IPS-20b (cell line): ENCODE measurements at regions not wholly inside any gene's neighbourhood (a gene's known extent, or its start where the extent isn't known, plus 50 kb on each side); places are given as distances from the start of the nearest gene placed in this dataset.
"Not testable (repeated sequence)": the region's sequence is repeated elsewhere in the genome, so short reads cannot be mapped to it uniquely, and the experiment has no call there.

Experiments used
- H3K27ac ChIP-seq: one replicate; pipeline ENCODE4 v1.5.1; 2013; ENCODE audit warnings: low read length
- H3K27me3 ChIP-seq: 2 replicates; pipeline ENCODE4 v1.6.1; 2013; ENCODE audit warnings: mild to moderate bottlenecking, low read length, inconsistent platforms; ENCODE audit not compliant: insufficient read depth
- H3K36me3 ChIP-seq: 2 replicates; pipeline ENCODE4 v1.6.1; 2013; ENCODE audit warnings: low read depth, mild to moderate bottlenecking, inconsistent platforms, low read length, moderate library complexity; ENCODE audit not compliant: insufficient read depth
- H3K4me1 ChIP-seq: 2 replicates; pipeline ENCODE4 v1.6.1; 2013; ENCODE audit warnings: mild to moderate bottlenecking, control low read depth, inconsistent platforms, low read length, moderate library complexity; ENCODE audit not compliant: insufficient read depth
- H3K4me3 ChIP-seq: 2 replicates; pipeline ENCODE4 v1.5.1; 2013; ENCODE audit warnings: mild to moderate bottlenecking, low read length, inconsistent platforms
- H3K9ac ChIP-seq: 2 replicates; pipeline ENCODE4 v1.6.1; 2013; ENCODE audit warnings: low read depth, mild to moderate bottlenecking, inconsistent platforms, low read length, moderate library complexity
- H3K9me3 ChIP-seq: 2 replicates; pipeline ENCODE4 v1.6.1; 2013; ENCODE audit warnings: mild to moderate bottlenecking, low read depth, low read length, inconsistent platforms; ENCODE audit not compliant: insufficient read depth

- H3K27me3 ChIP-seq = no peaks in the 10 kb centered on the region
- H3K9me3 ChIP-seq = no peaks in the 10 kb centered on the region
- H3K9ac ChIP-seq = no peak overlapping the region
- no peak overlapping the region for H3K27ac ChIP-seq
- H3K36me3 ChIP-seq = no peaks in the 10 kb centered on the region
- no peak overlapping the region for H3K4me3 ChIP-seq
- H3K4me1 ChIP-seq = no peaks in the 10 kb centered on the region
Measured at GRCh38 chr5:87195104-87195591, 72.5 kb upstream of the RASA1 start.

- H3K4me1 ChIP-seq = no peaks in the 10 kb centered on the region
- no peak overlapping the region for H3K9ac ChIP-seq
- H3K27ac ChIP-seq = no peak overlapping the region
- no peak overlapping the region for H3K4me3 ChIP-seq
- H3K27me3 ChIP-seq = no peaks in the 10 kb centered on the region
- H3K36me3 ChIP-seq = no peaks in the 10 kb centered on the region
- H3K9me3 ChIP-seq = no peaks in the 10 kb centered on the region
Measured at GRCh38 chr5:87195616-87196015, 72.1 kb upstream of the RASA1 start.

- H3K36me3 ChIP-seq = no peaks in the 10 kb centered on the region
- no peak overlapping the region for H3K9ac ChIP-seq
- H3K9me3 ChIP-seq = no peaks in the 10 kb centered on the region
- no peak overlapping the region for H3K27ac ChIP-seq
- H3K4me3 ChIP-seq = no peak overlapping the region
- H3K4me1 ChIP-seq = no peaks in the 10 kb centered on the region
- no peaks in the 10 kb centered on the region for H3K27me3 ChIP-seq
Measured at GRCh38 chr5:87198010-87198409, 69.7 kb upstream of the RASA1 start.

GRCh38 chr5:87199246-87199645 is 68.4 kb upstream of the RASA1 start:
- not testable (repeated sequence) for H3K36me3 ChIP-seq, H3K27me3 ChIP-seq, H3K27ac ChIP-seq, H3K4me1 ChIP-seq, H3K9ac ChIP-seq, H3K4me3 ChIP-seq, H3K9me3 ChIP-seq

GRCh38 chr5:87199704-87200103 is 68.0 kb upstream of the RASA1 start:
- H3K27me3 ChIP-seq, H3K9ac ChIP-seq: not testable (repeated sequence)

DNA sequence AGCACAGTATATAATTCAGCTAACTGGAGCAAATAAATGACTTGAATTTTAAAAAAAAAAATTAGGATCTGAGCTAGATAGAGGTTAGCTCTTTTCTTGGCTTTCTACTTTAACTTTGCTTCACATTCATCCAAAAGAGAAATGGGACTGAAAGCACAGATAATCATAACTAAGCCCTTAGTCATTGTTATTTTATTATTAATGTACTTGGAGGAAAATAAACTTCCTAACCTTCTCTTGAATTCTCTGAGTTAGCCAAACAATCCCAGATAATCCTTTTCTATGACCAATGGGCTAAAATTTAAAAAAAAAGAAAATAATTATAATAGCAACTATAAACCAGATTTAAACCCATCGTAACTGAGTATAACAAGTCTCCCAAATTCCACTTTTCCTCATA is 57.6 kb upstream of the RASA1 start:
- H3K4me1 ChIP-seq = no peaks in the 10 kb centered on the region
- H3K36me3 ChIP-seq = no peaks in the 10 kb centered on the region
- H3K27ac ChIP-seq = no peak overlapping the region
- H3K9me3 ChIP-seq = no peaks in the 10 kb centered on the region
- H3K27me3 ChIP-seq = no peaks in the 10 kb centered on the region
- H3K4me3 ChIP-seq = no peak overlapping the region
- H3K9ac ChIP-seq = no peak overlapping the region

More at GRCh38 chr5:87199704-87200103, 68.0 kb upstream of the RASA1 start:
- not testable (repeated sequence) for H3K27ac ChIP-seq, H3K36me3 ChIP-seq, H3K4me3 ChIP-seq, H3K9me3 ChIP-seq, H3K4me1 ChIP-seq

DNA sequence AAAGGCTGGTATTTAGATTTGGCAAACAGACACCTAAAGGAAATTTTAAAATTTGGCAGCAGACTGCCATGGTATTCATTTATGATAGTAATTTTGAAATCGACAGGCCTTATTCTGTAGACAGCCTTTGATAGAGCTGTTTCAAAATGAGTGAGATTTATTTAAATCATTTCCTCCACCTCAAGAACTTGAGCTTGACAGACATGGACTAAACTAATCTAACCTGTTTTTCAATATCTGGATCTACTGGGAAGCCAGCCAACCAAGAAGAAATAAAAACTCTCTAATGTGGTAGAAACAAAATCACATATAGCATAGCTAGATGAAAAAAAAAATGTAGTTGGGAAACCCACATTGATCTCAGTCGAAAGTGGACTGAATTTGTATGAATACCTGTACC is 56.9 kb upstream of the RASA1 start:
- Histone ChIP-seq H3K27me3 (no peaks in the 10 kb centered on the region), H3K27ac (no peak overlapping the region), H3K4me1 (no peaks in the 10 kb centered on the region), H3K4me3 (no peak overlapping the region), H3K36me3 (no peaks in the 10 kb centered on the region), H3K9ac (no peak overlapping the region), H3K9me3 (no peaks in the 10 kb centered on the region)

- Histone ChIP-seq H3K36me3 (no peaks in the 10 kb centered on the region), H3K4me1 (no peaks in the 10 kb centered on the region), H3K27ac (no peak overlapping the region), H3K9me3 (no peaks in the 10 kb centered on the region), H3K4me3 (no peak overlapping the region), H3K27me3 (no peaks in the 10 kb centered on the region), H3K9ac (no peak overlapping the region)
Measured at GRCh38 chr5:87211676-87212075, 56.0 kb upstream of the RASA1 start.

GRCh38 chr5:87212183-87212582 is 55.5 kb upstream of the RASA1 start:
- not testable (repeated sequence) for H3K9ac ChIP-seq, H3K36me3 ChIP-seq, H3K9me3 ChIP-seq, H3K4me3 ChIP-seq, H3K27me3 ChIP-seq, H3K27ac ChIP-seq, H3K4me1 ChIP-seq

DNA sequence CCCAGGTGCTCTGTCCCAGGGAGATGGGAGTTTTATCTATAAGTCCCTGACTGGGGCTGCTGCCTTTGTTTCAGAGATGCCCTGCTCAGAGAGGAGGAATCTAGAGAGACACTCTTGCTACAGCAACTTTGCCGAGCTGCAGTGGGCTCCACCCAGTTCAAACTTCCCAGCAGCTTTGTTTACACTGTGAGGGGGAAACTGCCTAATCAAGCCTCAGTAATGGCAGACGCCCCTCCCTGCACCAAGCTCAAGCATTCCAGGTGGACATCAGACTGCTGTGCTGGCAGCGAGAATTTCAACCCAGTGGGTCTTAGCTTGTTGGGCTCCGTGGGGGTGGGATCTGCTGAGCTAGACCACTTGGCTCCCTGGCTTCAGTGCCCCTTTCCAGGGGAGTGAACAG is 50.2 kb upstream of the RASA1 start:
- H3K4me1 ChIP-seq, H3K4me3 ChIP-seq: not testable (repeated sequence)

More for the DNA sequence above, 50.2 kb upstream of the RASA1 start:
- not testable (repeated sequence) for H3K27me3 ChIP-seq, H3K9ac ChIP-seq, H3K9me3 ChIP-seq, H3K27ac ChIP-seq, H3K36me3 ChIP-seq
